ENCODE measurements at regions not wholly inside any gene's neighbourhood (a gene's known extent, or its start where the extent isn't known, plus 50 kb on each side); places are given as distances from the start of the nearest gene placed in this dataset.
A peak's percentile ranks its signal among the peaks of the same experiment; 100 is the strongest.

GRCh38 chr6:114690625-114691024 lies 347.8 kb upstream of the HS3ST5 start:
- Histone ChIP-seq H3K4ac (ENCODE audit: low read depth, low read length) (no peak overlapping the region), H2AFZ (ENCODE audit: insufficient read depth, low read length, poor library complexity) (no peak overlapping the region), H4K8ac (ENCODE audit: low read depth, low read length) (no peak overlapping the region), H3K4me2 (ENCODE audit: low read length) (no peak overlapping the region), H3K79me2 (ENCODE audit: control insufficient read depth, insufficient read depth, low read length, poor library complexity) (no peaks in the 10 kb centered on the region), H2BK12ac (ENCODE audit: low read length) (no peak overlapping the region), H4K91ac (ENCODE audit: low read depth, low read length) (no peak overlapping the region), H3K36me3 (ENCODE audit: control insufficient read depth in 1 of 2, insufficient read depth in 2 of 2, low read length in 2 of 2) (no peaks in the 10 kb centered on the region), H2BK120ac (ENCODE audit: insufficient read depth, low read length, poor library complexity) (no peak overlapping the region), H2AK5ac (ENCODE audit: low read length) (no peak overlapping the region), H4K12ac (ENCODE audit: low read depth, low read length) (no peak overlapping the region), H3K4me3 (ENCODE audit: low read depth, low read length) (no peak overlapping the region), H3K23ac (ENCODE audit: low read length) (no peak overlapping the region), H3K4me1 (ENCODE audit: control insufficient read depth in 1 of 2, insufficient read depth in 2 of 2, low read length in 2 of 2) (no peaks in the 10 kb centered on the region), H3K14ac (ENCODE audit: low read length) (no peak overlapping the region), H3K27ac (ENCODE audit: low read depth, low read length) (no peak overlapping the region), H3K79me1 (ENCODE audit: low read length) (no peaks in the 10 kb centered on the region), H3K18ac (ENCODE audit: low read length) (no peak overlapping the region), H2BK5ac (ENCODE audit: low read depth, low read length, poor library complexity) (no peak overlapping the region), H3K9ac (ENCODE audit: low read length) (no peak overlapping the region), H3K9me3 (ENCODE audit: insufficient read depth, low read depth, low read length) (no peaks in the 10 kb centered on the region), H3K27me3 (ENCODE audit: insufficient read depth, low read length) (no peaks in the 10 kb centered on the region)
- WGBS (ENCODE audit: extremely low coverage, insufficient coverage, insufficient read length): no CpG with 5 or more reads among the region's 4 CpGs
- DNase-seq: no peak

- no peaks in the 10 kb centered on the region for H3K36me3 ChIP-seq (ENCODE audit: control insufficient read depth in 1 of 2, insufficient read depth in 2 of 2, low read length in 2 of 2)
- H2BK5ac ChIP-seq (ENCODE audit: low read depth, low read length, poor library complexity): no peak overlapping the region
- no peak overlapping the region for H4K8ac ChIP-seq (ENCODE audit: low read depth, low read length)
- H3K9ac ChIP-seq (ENCODE audit: low read length): no peak overlapping the region
- H3K14ac ChIP-seq (ENCODE audit: low read length): no peak overlapping the region
- H3K4me3 ChIP-seq (ENCODE audit: low read depth, low read length): no peak overlapping the region
- H3K79me2 ChIP-seq (ENCODE audit: control insufficient read depth, insufficient read depth, low read length, poor library complexity): no peaks in the 10 kb centered on the region
- no peak for DNase-seq
- no peak overlapping the region for H3K18ac ChIP-seq (ENCODE audit: low read length)
- no peak overlapping the region for H3K27ac ChIP-seq (ENCODE audit: low read depth, low read length)
- no peak overlapping the region for H2BK12ac ChIP-seq (ENCODE audit: low read length)
- no peak overlapping the region for H3K23ac ChIP-seq (ENCODE audit: low read length)
- H4K91ac ChIP-seq (ENCODE audit: low read depth, low read length): no peak overlapping the region
- H3K27me3 ChIP-seq (ENCODE audit: insufficient read depth, low read length): no peaks in the 10 kb centered on the region
- no CpG with 5 or more reads among the region's 2 CpGs for WGBS (ENCODE audit: extremely low coverage, insufficient coverage, insufficient read length)
- no peak overlapping the region for H4K12ac ChIP-seq (ENCODE audit: low read depth, low read length)
- no peaks in the 10 kb centered on the region for H3K4me1 ChIP-seq (ENCODE audit: control insufficient read depth in 1 of 2, insufficient read depth in 2 of 2, low read length in 2 of 2)
- no peak overlapping the region for H2AFZ ChIP-seq (ENCODE audit: insufficient read depth, low read length, poor library complexity)
- H2BK120ac ChIP-seq (ENCODE audit: insufficient read depth, low read length, poor library complexity): no peak overlapping the region
- no peak overlapping the region for H3K4me2 ChIP-seq (ENCODE audit: low read length)
- no peak overlapping the region for H2AK5ac ChIP-seq (ENCODE audit: low read length)
- H3K79me1 ChIP-seq (ENCODE audit: low read length): no peaks in the 10 kb centered on the region
- no peak overlapping the region for H3K4ac ChIP-seq (ENCODE audit: low read depth, low read length)
- H3K9me3 ChIP-seq (ENCODE audit: insufficient read depth, low read depth, low read length): peaks cover 3% of the 10 kb centered on the region
Observed at GRCh38 chr6:114659513-114659912, 316.7 kb upstream of the HS3ST5 start.

- Histone ChIP-seq H2BK12ac (ENCODE audit: low read length) (no peak overlapping the region), H3K9ac (ENCODE audit: low read length) (no peak overlapping the region), H3K27me3 (ENCODE audit: insufficient read depth, low read length) (no peaks in the 10 kb centered on the region), H3K79me1 (ENCODE audit: low read length) (no peaks in the 10 kb centered on the region), H3K23ac (ENCODE audit: low read length) (no peak overlapping the region), H3K27ac (ENCODE audit: low read depth, low read length) (no peak overlapping the region), H2AK5ac (ENCODE audit: low read length) (no peak overlapping the region), H3K4me3 (ENCODE audit: low read depth, low read length) (no peak overlapping the region), H4K8ac (ENCODE audit: low read depth, low read length) (no peak overlapping the region), H2BK120ac (ENCODE audit: insufficient read depth, low read length, poor library complexity) (no peak overlapping the region), H3K4me1 (ENCODE audit: control insufficient read depth in 1 of 2, insufficient read depth in 2 of 2, low read length in 2 of 2) (no peaks in the 10 kb centered on the region), H3K79me2 (ENCODE audit: control insufficient read depth, insufficient read depth, low read length, poor library complexity) (no peaks in the 10 kb centered on the region), H2BK5ac (ENCODE audit: low read depth, low read length, poor library complexity) (no peak overlapping the region), H4K12ac (ENCODE audit: low read depth, low read length) (no peak overlapping the region), H3K4ac (ENCODE audit: low read depth, low read length) (no peak overlapping the region), H3K9me3 (ENCODE audit: insufficient read depth, low read depth, low read length) (no peaks in the 10 kb centered on the region), H3K36me3 (ENCODE audit: control insufficient read depth in 1 of 2, insufficient read depth in 2 of 2, low read length in 2 of 2) (no peaks in the 10 kb centered on the region), H2AFZ (ENCODE audit: insufficient read depth, low read length, poor library complexity) (no peak overlapping the region), H3K14ac (ENCODE audit: low read length) (no peak overlapping the region), H3K18ac (ENCODE audit: low read length) (no peak overlapping the region), H3K4me2 (ENCODE audit: low read length) (no peak overlapping the region), H4K91ac (ENCODE audit: low read depth, low read length) (no peak overlapping the region)
- no CpG with 5 or more reads among the region's 2 CpGs for WGBS (ENCODE audit: extremely low coverage, insufficient coverage, insufficient read length)
- DNase-seq: no peak
Observed at GRCh38 chr6:114651611-114652010, 308.8 kb upstream of the HS3ST5 start.

- WGBS (ENCODE audit: extremely low coverage, insufficient coverage, insufficient read length): no CpG with 5 or more reads among the region's 2 CpGs
- H3K9ac ChIP-seq (ENCODE audit: low read length): no peak overlapping the region
- H3K4me1 ChIP-seq (ENCODE audit: control insufficient read depth in 1 of 2, insufficient read depth in 2 of 2, low read length in 2 of 2): no peaks in the 10 kb centered on the region
- H2BK120ac ChIP-seq (ENCODE audit: insufficient read depth, low read length, poor library complexity): no peak overlapping the region
- H3K14ac ChIP-seq (ENCODE audit: low read length): no peak overlapping the region
- DNase-seq: peak in 1 of 2 donors; percentile 72
- H2BK12ac ChIP-seq (ENCODE audit: low read length): no peak overlapping the region
- no peaks in the 10 kb centered on the region for H3K79me2 ChIP-seq (ENCODE audit: control insufficient read depth, insufficient read depth, low read length, poor library complexity)
- H3K4me2 ChIP-seq (ENCODE audit: low read length): no peak overlapping the region
- no peaks in the 10 kb centered on the region for H3K9me3 ChIP-seq (ENCODE audit: insufficient read depth, low read depth, low read length)
- no peaks in the 10 kb centered on the region for H3K79me1 ChIP-seq (ENCODE audit: low read length)
- no peak overlapping the region for H3K27ac ChIP-seq (ENCODE audit: low read depth, low read length)
- H4K91ac ChIP-seq (ENCODE audit: low read depth, low read length): no peak overlapping the region
- H3K4ac ChIP-seq (ENCODE audit: low read depth, low read length): no peak overlapping the region
- no peak overlapping the region for H4K8ac ChIP-seq (ENCODE audit: low read depth, low read length)
- H2BK5ac ChIP-seq (ENCODE audit: low read depth, low read length, poor library complexity): no peak overlapping the region
- H3K36me3 ChIP-seq (ENCODE audit: control insufficient read depth in 1 of 2, insufficient read depth in 2 of 2, low read length in 2 of 2): no peaks in the 10 kb centered on the region
- no peak overlapping the region for H2AK5ac ChIP-seq (ENCODE audit: low read length)
- H2AFZ ChIP-seq (ENCODE audit: insufficient read depth, low read length, poor library complexity): no peak overlapping the region
- H3K27me3 ChIP-seq (ENCODE audit: insufficient read depth, low read length): no peaks in the 10 kb centered on the region
- no peak overlapping the region for H3K23ac ChIP-seq (ENCODE audit: low read length)
- no peak overlapping the region for H3K4me3 ChIP-seq (ENCODE audit: low read depth, low read length)
- H3K18ac ChIP-seq (ENCODE audit: low read length): no peak overlapping the region
- no peak overlapping the region for H4K12ac ChIP-seq (ENCODE audit: low read depth, low read length)
Observed at GRCh38 chr6:114650891-114651290, 308.1 kb upstream of the HS3ST5 start.
